ENCODE measurements at regions not wholly inside any gene's neighbourhood (a gene's known extent, or its start where the extent isn't known, plus 50 kb on each side); places are given as distances from the start of the nearest gene placed in this dataset.

- TF ChIP-seq CTCF (IDR thresholded peaks at IDR 0.05; ENCODE audit: insufficient read depth, low read length, poor library complexity, severe bottlenecking) (no peak), EZH2phosphoT487 (conservative IDR thresholded peaks at IDR 0.05; ENCODE audit: low read length) (no peak)
Measured at GRCh38 chr21:27511233-27511632, 544.3 kb upstream of the ADAMTS5 start.
